Body of pancreas (tissue), 4 donors: ENCODE measurements at regions not wholly inside any gene's neighbourhood (a gene's known extent, or its start where the extent isn't known, plus 50 kb on each side); places are given as distances from the start of the nearest gene placed in this dataset.

Experiments used
- ATAC-seq: fragments of 150-250 bp; one replicate; pipeline ENCODE4 v1.9.1; 2016
- DNase-seq, 4 donors: peaks; one replicate each; pipeline ENCODE4 v3.0.0-alpha.2; 2019
- H3K27ac ChIP-seq, 4 donors: fragments of 200-600 bp; sonication (generic); 1 replicate in 3 of 4; 2 replicates in 1 of 4; pipeline versions ENCODE4 v1.5.1 to v1.6.1; 2016 to 2019; ENCODE audit warnings: mild to moderate bottlenecking in 1 of 4, mixed read lengths in 1 of 4, moderate library complexity in 1 of 4
- H3K27me3 ChIP-seq, 2 donors: fragments of 200-600 bp; sonication (generic); one replicate each; pipeline ENCODE4 v1.6.0; 2016; ENCODE audit warnings: mild to moderate bottlenecking in 1 of 2
- H3K36me3 ChIP-seq, 2 donors: fragments of 200-600 bp; sonication (generic); replicated peaks in 1 of 2; 2 replicates each; pipeline ENCODE4 v1.5.1; 2016; ENCODE audit warnings: low read depth in 2 of 2; ENCODE audit not compliant: insufficient read depth in 1 of 2
- H3K4me1 ChIP-seq: fragments of 200-600 bp; sonication (generic); one replicate; pipeline ENCODE4 v1.6.0; 2016
- H3K4me3 ChIP-seq, 2 donors: fragments of 200-600 bp; sonication (generic); 1 replicate in 1 of 2; 2 replicates in 1 of 2; pipeline ENCODE4 v1.5.1; 2016 to 2019
- H3K9me3 ChIP-seq, 3 donors: fragments of 200-600 bp; sonication (generic); 1 replicate in 2 of 3; 2 replicates in 1 of 3; pipeline ENCODE4 v1.5.1; 2016
- POLR2A ChIP-seq, 3 donors: fragments of 450-650 bp; IDR thresholded peaks; one replicate each; pipeline ENCODE4 v1.6.1; 2016; ENCODE audit warnings: antibody characterized with exemption in 3 of 3, mild to moderate bottlenecking in 2 of 3
- WGBS, 2 donors: methylation state at CpG; one replicate each; pipeline ENCODE4 v1.1.5; 2017; 5-methylcytosine and 5-hydroxymethylcytosine counted together
- intact Hi-C: fragments of 100-400 bp; cut with DNase I; formaldehyde crosslinking; loops from one replicate; pipeline ENCODE4 v1.15.1; 2023
- TF ChIP-seq, protein P1 (sequence below), 7 experiments: fragments of 450-650 bp in 4 of 7; fragments of 200-600 bp in 3 of 7; sonication (generic) in 3 of 7; IDR thresholded peaks; one replicate each; pipeline ENCODE4 v1.5.1; 2016 to 2019; ENCODE audit warnings: antibody characterized with exemption in 7 of 7

DNA sequence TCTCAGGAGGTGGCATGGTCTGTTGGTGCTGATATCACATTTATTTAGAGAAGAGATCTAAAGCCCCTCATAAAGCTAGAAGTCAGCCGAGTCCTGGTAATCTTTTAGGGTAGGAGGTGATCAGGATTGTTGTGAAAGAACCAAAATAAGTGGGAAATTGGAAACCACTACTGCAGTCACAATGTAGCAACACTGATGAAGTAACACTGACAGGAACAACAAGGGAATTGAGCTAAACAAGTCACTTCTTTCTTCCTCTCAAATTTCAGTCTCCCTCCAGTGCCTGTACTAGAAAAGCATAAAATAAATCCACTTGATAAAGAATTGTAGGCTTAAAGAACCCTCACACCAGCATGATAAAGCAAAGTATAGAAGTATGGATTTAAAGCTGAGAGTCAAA is 1509.0 kb downstream of the GRIK2 start:
- TF ChIP-seq, protein P1, sequence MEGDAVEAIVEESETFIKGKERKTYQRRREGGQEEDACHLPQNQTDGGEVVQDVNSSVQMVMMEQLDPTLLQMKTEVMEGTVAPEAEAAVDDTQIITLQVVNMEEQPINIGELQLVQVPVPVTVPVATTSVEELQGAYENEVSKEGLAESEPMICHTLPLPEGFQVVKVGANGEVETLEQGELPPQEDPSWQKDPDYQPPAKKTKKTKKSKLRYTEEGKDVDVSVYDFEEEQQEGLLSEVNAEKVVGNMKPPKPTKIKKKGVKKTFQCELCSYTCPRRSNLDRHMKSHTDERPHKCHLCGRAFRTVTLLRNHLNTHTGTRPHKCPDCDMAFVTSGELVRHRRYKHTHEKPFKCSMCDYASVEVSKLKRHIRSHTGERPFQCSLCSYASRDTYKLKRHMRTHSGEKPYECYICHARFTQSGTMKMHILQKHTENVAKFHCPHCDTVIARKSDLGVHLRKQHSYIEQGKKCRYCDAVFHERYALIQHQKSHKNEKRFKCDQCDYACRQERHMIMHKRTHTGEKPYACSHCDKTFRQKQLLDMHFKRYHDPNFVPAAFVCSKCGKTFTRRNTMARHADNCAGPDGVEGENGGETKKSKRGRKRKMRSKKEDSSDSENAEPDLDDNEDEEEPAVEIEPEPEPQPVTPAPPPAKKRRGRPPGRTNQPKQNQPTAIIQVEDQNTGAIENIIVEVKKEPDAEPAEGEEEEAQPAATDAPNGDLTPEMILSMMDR (IDR thresholded peaks at IDR 0.05), result no peak
- TF ChIP-seq POLR2A (IDR thresholded peaks at IDR 0.05), result no peak
- ATAC-seq, result no peak
- no peaks in the 10 kb centered on the region for H3K36me3 ChIP-seq
- 19 to 32% methylated on average over 1 of the region's 1 CpG for WGBS, 2 donors
- intact Hi-C loops, result no loop called here
- H3K27ac ChIP-seq, result no peak overlapping the region
- H3K4me1 ChIP-seq, result no peaks in the 10 kb centered on the region
- H3K27me3 ChIP-seq, result no peaks in the 10 kb centered on the region
- no peak for DNase-seq
- H3K9me3 ChIP-seq, result no peaks in the 10 kb centered on the region
- H3K4me3 ChIP-seq, result no peak overlapping the region

DNA sequence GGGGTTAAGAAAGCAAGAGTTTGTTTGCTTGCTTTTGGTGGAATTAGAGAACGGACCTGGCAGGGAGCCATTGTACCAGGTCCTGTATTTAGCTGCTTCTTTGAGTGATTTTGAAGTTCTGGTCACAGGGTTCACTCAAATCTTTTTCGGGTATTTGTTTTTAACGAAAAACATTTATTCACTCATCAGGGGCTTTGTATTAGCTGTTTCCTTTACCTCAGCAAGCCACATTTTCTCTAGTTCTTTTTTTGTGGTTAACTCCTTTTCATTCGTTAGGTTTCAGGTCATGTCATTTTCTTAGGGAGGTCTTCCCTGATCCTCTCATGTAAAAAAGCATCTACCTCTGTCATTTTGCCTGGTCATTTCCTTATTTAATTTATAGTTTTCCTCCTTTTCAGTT is 1502.2 kb downstream of the GRIK2 start:
- Histone ChIP-seq H3K36me3 (no peaks in the 10 kb centered on the region), H3K27ac (no peak overlapping the region), H3K27me3 (no peaks in the 10 kb centered on the region), H3K4me3 (no peak overlapping the region), H3K4me1 (no peaks in the 10 kb centered on the region), H3K9me3 (no peaks in the 10 kb centered on the region)
- ATAC-seq, result no peak
- DNase-seq, result no peak
- 34 to 54% methylated on average over 4 of the region's 4 CpGs for WGBS, 2 donors
- intact Hi-C loops, result no loop called here
- TF ChIP-seq, protein P1 (IDR thresholded peaks at IDR 0.05), result no peak
- no peak for TF ChIP-seq POLR2A (IDR thresholded peaks at IDR 0.05)

DNA sequence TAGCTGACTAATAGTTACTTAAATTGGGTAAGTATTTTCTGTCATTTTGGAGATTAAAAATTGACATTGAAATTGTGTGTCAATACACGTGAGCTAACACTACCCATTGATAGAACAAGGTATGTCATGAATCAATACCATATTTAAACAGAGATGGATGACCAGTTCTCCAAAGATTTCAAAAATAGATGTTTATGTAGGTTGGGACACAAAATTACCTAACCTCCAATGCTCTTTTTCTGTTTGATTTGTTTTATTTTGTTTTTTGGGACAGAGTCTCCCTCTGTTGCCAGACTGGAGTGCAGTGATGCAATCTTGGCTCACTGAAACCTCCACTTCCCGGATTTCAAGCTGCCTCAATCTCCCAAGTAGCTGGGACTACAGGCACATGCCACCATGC is 1491.7 kb downstream of the GRIK2 start:
- DNase-seq (no peak), ATAC-seq (no peak)
- Histone ChIP-seq H3K36me3 (no peaks in the 10 kb centered on the region), H3K4me1 (no peaks in the 10 kb centered on the region), H3K27me3 (no peaks in the 10 kb centered on the region), H3K27ac (no peak overlapping the region), H3K4me3 (no peak overlapping the region), H3K9me3 (no peaks in the 10 kb centered on the region)
- intact Hi-C loops, result no loop called here
- WGBS, 2 donors, result 29 to 49% methylated on average over 2 of the region's 2 CpGs
- TF ChIP-seq, protein P1 (IDR thresholded peaks at IDR 0.05), result no peak
- TF ChIP-seq POLR2A (IDR thresholded peaks at IDR 0.05), result no peak

DNA sequence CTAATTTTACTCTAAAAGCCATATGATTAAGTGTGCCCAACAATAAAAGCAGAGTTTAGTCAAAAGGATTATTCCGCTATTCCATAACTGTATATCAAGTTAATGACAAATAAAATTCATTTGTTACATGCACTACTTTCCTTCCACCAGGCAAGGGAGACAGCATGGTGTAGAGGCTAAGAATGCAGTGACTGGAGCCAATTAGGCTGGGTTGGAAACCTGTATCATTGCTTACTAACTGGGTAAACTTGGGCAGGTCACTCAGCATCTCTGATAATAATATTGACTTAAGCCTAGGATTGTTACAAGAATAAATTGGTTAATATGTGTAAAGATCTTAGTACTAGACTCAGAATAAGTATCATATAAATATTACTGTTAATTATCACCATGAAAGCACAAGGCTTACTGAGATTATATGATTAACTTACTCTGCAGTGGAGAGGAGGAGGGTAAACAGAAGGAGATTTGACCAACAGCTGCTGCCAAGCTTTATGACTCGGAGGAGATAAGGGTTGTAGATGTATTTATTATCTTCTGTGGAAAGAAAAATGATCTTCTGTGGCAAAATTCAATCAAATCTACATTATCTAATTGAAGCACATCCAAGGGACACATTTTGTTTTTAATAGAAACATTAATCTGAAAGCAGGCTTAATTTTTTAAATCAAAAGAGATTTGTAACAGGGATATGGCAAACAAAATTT is 1459.9 kb downstream of the GRIK2 start:
- TF ChIP-seq POLR2A (IDR thresholded peaks at IDR 0.05), result no peak
- TF ChIP-seq, protein P1 (IDR thresholded peaks at IDR 0.05), result no peak
- Histone ChIP-seq H3K9me3 (no peaks in the 10 kb centered on the region), H3K36me3 (no peaks in the 10 kb centered on the region), H3K4me1 (no peaks in the 10 kb centered on the region), H3K27ac (no peak overlapping the region), H3K4me3 (no peak overlapping the region), H3K27me3 (no peaks in the 10 kb centered on the region)
- WGBS, 2 donors, result 34 to 44% methylated on average over 2 of the region's 2 CpGs
- DNase-seq (no peak), ATAC-seq (no peak)
- intact Hi-C loops, result no loop called here

DNA sequence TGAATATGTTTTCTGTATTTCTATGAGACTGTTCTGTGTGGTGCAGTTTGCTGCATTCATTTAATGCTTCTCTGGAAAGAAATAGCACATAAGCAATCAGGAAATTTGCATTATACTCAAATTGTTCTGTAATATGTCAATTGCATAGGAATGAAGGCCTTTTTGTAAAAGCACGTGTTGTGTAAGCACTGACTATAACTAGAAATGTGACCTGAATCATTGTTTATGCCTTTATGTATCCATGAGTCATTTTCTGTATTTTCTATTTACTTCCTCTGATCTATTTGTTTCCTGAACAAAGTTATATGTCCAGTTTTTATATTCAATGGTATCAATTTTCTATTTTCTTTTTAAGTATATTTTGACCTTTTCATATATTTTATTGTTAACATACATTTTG is 1455.3 kb downstream of the GRIK2 start:
- H3K4me1 ChIP-seq, result no peaks in the 10 kb centered on the region
- no peak overlapping the region for H3K4me3 ChIP-seq
- no peak overlapping the region for H3K27ac ChIP-seq
- ATAC-seq (no peak), DNase-seq (no peak)
- H3K27me3 ChIP-seq, result no peaks in the 10 kb centered on the region
- intact Hi-C loops, result no loop called here
- no peaks in the 10 kb centered on the region for H3K36me3 ChIP-seq
- TF ChIP-seq, protein P1 (IDR thresholded peaks at IDR 0.05), result no peak
- TF ChIP-seq POLR2A (IDR thresholded peaks at IDR 0.05), result no peak
- 43 to 46% methylated on average over 1 of the region's 1 CpG for WGBS, 2 donors
- H3K9me3 ChIP-seq, result no peaks in the 10 kb centered on the region
